HG02763 (cell line): ENCODE measurements at regions not wholly inside any gene's neighbourhood (a gene's known extent, or its start where the extent isn't known, plus 50 kb on each side); places are given as distances from the start of the nearest gene placed in this dataset.
"Not testable (repeated sequence)": the region's sequence is repeated elsewhere in the genome, so short reads cannot be mapped to it uniquely, and the experiment has no call there.

ENCODE experiments used
- ATAC-seq: cut with Tn5 transposase; IDR thresholded peaks from one replicate; pipeline ENCODE4 v1.9.1; 2021; ENCODE audit warnings: mild to moderate bottlenecking, moderate library complexity; ENCODE audit not compliant: unreplicated experiment

DNA sequence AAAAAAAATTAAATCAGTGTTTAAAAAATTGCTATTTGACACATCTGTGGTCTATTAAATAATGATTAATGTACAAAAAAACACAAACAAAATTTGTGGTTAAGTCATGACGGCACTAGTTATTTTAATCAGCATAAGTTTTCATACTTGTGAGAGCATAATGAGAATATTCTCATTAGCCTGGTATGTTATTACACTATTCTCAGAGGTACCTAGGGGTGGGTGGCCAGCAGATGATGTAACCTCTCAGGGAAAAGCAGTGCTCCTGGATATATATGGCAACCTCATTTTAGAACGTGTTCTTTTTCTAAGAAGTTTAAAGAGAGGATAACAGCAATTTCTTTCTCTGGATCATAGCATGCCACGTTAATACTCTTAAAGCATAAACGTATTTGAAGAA, 109.2 kb downstream of the GJA1 start:
- no peak for ATAC-seq

DNA sequence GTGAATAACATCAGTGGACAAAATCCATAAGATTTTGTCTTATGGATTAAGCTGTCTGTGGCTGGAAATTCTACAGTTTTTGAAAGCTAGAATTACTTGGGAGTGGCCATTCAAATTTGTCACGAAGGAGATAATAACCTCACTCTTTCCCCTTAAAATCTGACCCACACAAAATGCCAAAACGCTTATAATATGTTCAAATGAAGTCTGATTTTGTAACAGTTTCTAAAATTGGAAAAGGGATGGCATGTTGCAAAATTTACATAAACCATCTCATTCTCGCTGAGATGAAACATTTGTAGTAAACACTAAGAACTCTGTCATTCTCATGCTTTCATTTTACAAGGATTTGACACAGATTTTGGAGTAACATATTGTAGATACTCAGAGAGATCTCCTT, 112.7 kb downstream of the GJA1 start:
- ATAC-seq: no peak

GRCh38 chr6:121549736-121550135, 114.3 kb downstream of the GJA1 start:
- ATAC-seq: no peak

DNA sequence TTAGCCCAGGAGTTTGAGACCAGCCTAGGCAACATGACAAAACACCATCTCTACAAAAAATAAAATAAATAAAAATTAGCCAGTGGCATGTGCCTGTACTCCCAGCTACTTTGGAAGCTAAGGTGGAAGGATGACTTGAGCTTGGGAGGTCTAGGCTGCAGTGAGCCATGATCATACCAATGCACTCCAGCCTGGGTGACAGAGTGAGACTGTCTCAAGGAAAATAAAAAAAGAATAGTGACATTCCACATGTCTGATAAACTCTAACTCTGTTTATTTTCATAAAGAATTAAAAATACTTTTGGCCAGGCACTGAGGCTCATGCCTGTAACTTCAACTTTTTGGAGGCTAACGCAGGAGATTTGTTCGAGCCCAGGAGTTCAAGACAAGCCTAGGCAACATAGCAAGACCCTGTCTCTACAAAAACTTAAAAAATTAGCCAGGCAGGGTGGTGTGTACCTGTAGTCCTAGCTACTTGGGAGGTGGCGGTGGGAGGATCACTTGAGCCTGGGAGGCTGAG, 115.1 kb downstream of the GJA1 start:
- no peak for ATAC-seq

DNA sequence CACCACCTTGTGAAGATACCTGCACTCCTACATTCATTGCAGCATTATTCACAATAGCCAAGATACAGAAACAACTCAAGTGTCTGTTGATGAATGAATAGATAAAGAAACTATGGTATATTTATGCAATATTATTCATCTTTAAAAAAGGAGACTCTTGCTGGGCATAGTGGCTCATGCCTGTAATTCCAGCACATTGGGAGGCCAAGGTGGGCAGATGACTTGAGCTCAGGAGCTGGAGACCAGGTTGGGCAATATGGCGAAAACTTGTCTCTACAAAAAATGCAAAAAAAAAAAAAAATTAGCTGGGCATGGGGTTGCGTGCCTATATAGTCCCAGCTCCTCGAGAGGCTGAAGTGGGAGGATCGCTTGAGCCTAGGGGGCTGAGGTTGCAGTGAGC, 119.8 kb downstream of the GJA1 start:
- no peak for ATAC-seq

DNA sequence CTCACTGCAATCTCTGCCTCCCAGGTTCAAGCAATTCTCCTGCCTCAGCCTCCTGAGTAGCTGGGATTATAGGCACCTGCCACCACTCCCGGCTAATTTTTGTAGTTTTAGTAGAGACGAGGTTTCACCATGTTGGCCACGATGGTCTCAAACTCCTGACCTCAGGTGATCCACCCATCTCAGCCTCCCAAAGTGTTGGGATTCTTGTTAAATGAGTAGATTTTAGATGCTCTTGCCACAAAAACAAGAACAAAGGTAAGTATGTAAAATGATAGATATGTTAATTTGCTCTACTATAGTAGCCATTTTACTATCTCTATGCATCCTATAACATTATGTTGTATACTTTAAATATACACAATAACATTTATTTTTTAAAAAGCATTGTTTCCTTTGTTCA, 120.7 kb downstream of the GJA1 start:
- not testable (repeated sequence) for ATAC-seq

DNA sequence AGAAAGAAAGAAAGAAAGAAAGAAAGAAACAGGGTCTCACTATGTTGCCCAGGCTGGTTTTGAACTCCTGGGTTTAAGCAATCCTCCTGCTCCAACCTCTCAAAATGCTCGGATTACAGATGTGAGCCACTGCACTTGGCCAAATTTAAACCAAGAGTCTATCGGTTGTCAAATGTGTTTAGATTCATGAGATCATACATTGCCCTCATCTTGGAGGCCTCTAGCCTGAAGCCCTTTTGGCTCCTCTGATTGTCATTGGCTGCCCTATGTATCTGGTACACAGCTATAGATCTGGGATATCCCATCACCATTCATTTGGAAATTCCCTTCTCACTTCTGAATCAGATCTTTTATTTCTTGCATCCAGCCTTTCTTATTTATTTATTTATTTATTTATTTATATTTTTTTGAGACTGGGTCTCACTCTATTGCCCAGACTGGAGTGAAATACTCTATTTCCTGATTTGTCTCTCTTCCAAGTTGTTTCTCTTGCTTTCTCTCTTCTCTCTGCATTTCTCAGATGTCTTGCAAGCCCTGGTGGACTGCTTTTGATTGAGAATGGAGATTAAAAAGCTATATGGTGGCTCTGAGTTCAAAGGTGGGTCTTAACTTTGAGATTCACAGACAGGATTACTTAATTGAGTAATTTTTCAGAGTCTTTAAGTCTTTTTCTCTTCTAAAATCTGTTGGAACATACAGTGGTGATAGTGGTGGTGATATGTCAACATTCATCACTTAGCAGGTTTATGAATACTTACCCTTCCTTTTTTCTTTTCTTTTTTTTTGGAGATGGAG, 121.9 kb downstream of the GJA1 start:
- ATAC-seq: no peak

- ATAC-seq: no peak
Observed at GRCh38 chr6:121559611-121560269, 124.3 kb downstream of the GJA1 start.

DNA sequence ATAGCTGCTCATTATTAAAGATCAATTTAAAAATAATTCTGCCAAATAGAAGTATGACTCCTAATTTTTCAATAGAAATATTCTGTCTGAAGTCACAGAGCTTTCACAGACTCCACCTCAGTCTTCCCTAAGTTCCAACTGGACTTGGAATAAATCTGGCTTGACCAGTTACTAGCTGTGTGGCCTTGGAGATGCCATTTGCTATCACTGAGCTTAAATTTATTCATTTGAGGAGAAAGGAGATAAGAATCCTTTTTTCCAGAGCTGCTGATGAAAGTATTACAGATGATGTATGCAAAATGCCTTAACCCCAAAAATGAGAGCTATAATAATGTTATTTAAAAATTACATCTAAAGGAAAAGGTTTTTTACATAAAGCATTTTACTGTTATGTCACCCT, 125.0 kb downstream of the GJA1 start:
- ATAC-seq: no peak

- ATAC-seq: no peak
Observed at GRCh38 chr6:121563286-121563685, 127.8 kb downstream of the GJA1 start.

- ATAC-seq: not testable (repeated sequence)
Observed at GRCh38 chr6:121564529-121564928, 129.1 kb downstream of the GJA1 start.

DNA sequence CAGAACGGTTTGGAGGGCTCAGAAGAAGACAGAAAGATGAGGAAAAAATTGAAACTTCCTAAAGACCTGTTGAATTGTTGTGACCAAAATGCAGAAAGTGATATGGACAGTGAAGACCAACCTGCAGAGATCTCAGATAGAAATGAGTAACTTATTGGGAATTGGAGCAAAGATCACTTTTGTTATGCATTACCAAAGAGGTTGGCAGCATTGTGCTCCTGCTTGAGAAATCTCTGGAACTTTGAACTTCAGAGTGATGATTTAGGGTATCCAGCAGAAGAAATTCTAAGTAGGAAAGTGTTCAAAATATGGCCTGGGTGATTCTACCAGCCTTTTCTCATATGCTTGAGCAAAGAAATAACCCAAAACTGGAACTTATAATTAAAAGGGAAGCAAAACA, 136.0 kb downstream of the GJA1 start:
- no peak for ATAC-seq

GRCh38 chr6:121573481-121573880, 138.0 kb downstream of the GJA1 start:
- ATAC-seq: no peak

DNA sequence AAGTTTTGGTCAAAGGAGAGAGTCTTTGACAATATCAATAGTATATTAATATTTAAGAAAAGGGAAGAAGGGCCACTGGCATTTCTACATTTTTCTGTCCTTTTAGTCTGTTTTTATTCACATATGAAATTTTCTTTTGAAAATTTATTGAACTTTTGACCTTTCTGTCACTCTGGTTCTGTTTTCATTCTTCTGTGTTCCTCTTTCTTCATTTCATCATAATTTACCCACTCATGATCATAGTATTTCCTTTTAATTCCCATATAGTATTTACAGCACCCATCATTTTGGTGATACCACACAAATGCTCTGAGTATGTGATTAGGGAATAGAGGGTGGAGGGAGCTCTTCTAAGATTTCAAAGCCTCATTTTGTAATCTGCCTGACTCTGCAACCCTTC, 142.8 kb downstream of the GJA1 start:
- no peak for ATAC-seq

DNA sequence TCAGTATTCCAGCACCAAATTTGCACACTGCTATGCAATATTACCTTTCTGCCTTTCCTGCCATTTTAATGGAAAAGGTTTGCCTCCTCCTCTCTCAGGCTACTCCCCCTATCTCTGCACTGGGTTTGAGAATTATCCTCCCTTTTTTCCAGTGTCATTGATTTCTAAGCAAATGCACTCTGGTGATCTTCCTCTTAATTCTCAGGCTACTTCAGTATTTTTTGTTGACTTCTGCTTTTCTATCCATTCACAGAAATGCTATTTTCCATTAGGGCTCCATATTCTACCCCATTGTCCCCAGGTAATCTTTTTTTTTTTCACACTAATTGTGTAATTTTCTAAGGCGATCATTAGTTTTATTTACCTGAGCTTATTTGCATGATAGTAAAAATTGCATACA, 144.0 kb downstream of the GJA1 start:
- ATAC-seq: no peak

- no peak for ATAC-seq
Observed at GRCh38 chr6:121581327-121581726, 145.9 kb downstream of the GJA1 start.

DNA sequence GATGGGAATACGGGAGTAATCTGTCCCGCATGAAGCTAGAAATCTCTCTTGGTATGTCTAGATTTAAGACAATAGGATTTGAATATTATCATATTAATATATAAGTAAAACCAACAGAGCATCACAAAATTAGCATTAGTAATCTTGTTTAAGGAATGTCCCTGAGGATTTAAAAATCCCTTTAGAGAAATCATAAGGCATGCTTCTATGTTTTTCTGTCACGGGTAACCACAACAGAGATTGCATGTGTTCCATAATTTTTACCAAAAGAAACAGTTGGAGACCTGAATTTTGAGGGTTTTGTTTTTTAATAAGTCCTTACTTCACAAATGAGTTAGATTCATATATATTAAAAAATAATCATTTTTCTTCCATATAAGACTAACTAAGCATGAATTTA, 146.8 kb downstream of the GJA1 start:
- no peak for ATAC-seq

GRCh38 chr6:121584586-121585369, 149.3 kb downstream of the GJA1 start:
- no peak for ATAC-seq

GRCh38 chr6:121590438-121590837, 155.0 kb downstream of the GJA1 start:
- ATAC-seq: no peak

- ATAC-seq: no peak
Observed at GRCh38 chr6:121590916-121591315, 155.5 kb downstream of the GJA1 start.

GRCh38 chr6:121592261-121592935, 157.0 kb downstream of the GJA1 start:
- no peak for ATAC-seq
